ENCODE measurements at regions not wholly inside any gene's neighbourhood (a gene's known extent, or its start where the extent isn't known, plus 50 kb on each side); places are given as distances from the start of the nearest gene placed in this dataset.

DNA sequence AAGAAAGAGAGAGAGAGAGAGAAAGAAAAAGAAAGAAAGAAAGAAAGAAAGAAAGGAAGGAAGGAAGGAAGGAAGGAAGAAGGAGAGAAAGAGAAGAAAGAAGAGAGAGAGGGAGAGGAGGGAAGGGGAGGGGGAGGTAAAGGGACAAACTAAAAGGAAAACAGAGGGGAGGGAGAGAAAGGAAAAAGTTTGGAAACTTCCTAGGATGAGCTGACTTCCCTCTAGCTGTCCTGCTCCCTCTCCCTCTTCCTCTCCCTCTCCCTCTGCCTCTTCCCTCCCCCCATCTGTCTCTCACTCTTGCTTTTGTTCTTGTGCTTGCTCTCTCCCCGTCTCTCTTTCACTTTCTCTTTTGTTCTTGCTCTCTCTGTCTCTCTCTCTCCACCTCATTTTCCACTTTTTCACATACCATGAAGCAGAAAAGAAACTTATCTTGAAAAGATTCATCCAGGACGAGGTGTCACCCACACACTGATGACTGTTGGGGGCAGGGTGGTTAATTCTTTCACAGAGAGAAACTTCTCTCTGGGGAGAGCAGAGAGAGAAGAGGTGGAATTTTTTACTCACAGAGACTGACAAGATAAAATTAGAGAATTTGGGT is 56.4 kb upstream of the DUSP22 start:
- CTCF ChIA-PET, result interaction anchor here (1.5 to 3.1 kb wide), 2 partner anchors 11 to 19 kb away, joined by 3 to 7 read pairs; no protein-coding TSS in a partner anchor

DNA sequence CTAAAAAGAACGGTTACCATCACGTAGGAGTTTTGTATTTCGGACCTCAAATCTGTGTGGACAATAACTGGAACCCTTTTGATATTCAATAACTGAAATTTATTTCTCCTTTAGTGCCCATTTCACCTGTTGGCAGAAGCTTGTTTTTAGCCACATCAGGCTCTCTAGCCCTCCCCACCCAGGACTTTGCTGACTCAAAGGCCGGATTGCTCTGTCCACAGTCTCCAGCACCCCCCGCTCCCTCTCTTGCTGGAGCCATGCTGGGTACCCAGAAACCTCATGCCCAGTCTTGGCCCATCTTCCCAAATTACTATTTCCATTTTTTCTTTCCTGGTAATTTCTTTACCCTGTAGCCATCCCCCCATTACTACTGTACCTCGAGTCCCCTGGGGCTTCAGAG is 55.8 kb upstream of the DUSP22 start:
- Mint-ChIP-seq H3K9me3 (no peaks in the 10 kb centered on the region), H3K4me1 (ENCODE audit: low read depth) (peaks cover 50% of the 10 kb centered on the region), H3K27me3 (no peaks in the 10 kb centered on the region), H3K4me3 (no peak overlapping the region), H3K27ac (peak overlapping the region; percentile 87), H3K36me3 (ENCODE audit: low read depth) (no peaks in the 10 kb centered on the region)
- ChIA-PET POLR2A (interaction anchor here (0.8 to 1.6 kb wide), 3 partner anchors 50 to 467 kb away, joined by 3 to 6 read pairs (median 3); no protein-coding TSS in a partner anchor), CTCF (interaction anchor here (1.5 to 3.1 kb wide), 2 partner anchors 12 to 20 kb away, joined by 3 to 7 read pairs; no protein-coding TSS in a partner anchor)
- intact Hi-C loops (cut with micrococcal nuclease), result no loop called here
- TF ChIP-seq, protein P1, sequence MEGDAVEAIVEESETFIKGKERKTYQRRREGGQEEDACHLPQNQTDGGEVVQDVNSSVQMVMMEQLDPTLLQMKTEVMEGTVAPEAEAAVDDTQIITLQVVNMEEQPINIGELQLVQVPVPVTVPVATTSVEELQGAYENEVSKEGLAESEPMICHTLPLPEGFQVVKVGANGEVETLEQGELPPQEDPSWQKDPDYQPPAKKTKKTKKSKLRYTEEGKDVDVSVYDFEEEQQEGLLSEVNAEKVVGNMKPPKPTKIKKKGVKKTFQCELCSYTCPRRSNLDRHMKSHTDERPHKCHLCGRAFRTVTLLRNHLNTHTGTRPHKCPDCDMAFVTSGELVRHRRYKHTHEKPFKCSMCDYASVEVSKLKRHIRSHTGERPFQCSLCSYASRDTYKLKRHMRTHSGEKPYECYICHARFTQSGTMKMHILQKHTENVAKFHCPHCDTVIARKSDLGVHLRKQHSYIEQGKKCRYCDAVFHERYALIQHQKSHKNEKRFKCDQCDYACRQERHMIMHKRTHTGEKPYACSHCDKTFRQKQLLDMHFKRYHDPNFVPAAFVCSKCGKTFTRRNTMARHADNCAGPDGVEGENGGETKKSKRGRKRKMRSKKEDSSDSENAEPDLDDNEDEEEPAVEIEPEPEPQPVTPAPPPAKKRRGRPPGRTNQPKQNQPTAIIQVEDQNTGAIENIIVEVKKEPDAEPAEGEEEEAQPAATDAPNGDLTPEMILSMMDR (IDR thresholded peaks at IDR 0.05), result no peak
- no peak for ATAC-seq
- DNase-seq, result no peak

More for the DNA sequence above, 56.4 kb upstream of the DUSP22 start:
- Mint-ChIP-seq H3K4me3 (peak overlapping the region; percentile 57), H3K27ac (peak overlapping the region; percentile 87), H3K4me1 (ENCODE audit: low read depth) (peaks cover 54% of the 10 kb centered on the region), H3K36me3 (ENCODE audit: low read depth) (no peaks in the 10 kb centered on the region), H3K27me3 (no peaks in the 10 kb centered on the region), H3K9me3 (no peaks in the 10 kb centered on the region)
- peak; percentile 86 for ATAC-seq
- POLR2A ChIA-PET, result interaction anchor here (1.2 to 1.6 kb wide), 2 partner anchors 51 to 57 kb away, joined by 3 to 6 read pairs; no protein-coding TSS in a partner anchor
- DNase-seq, result peak; percentile 90
- intact Hi-C loops (cut with micrococcal nuclease), result no loop called here
- TF ChIP-seq, protein P1 (IDR thresholded peaks at IDR 0.05), result no peak

DNA sequence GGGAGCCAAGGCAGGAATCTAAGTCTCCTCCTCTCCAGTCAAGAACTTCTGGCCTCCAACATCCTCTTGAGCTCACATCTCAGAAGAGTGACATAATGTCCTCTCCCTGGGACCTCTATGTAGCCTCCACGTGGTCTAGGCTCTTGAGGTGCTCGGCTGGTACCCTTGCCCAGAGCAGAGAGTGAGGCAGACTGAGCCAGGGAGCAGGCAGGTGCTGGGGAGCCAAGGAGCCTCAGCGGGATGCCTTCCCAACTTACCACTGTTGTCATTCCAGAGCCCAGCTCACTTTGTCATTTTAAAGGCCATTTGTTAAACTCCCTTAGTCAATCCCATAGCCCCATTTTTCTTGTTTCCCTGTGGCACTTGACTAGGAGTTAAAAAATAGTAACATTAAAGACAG is 52.1 kb upstream of the DUSP22 start:
- ChIA-PET CTCF (no interaction called here), POLR2A (interaction anchor here (2.0 kb wide), 1 partner anchor 9 kb away, joined by 4 read pairs; no protein-coding TSS in a partner anchor)
- H3K9me3 Mint-ChIP-seq, result peaks cover 4% of the 10 kb centered on the region
- H3K27ac Mint-ChIP-seq, result no peak overlapping the region
- no peaks in the 10 kb centered on the region for H3K36me3 Mint-ChIP-seq (ENCODE audit: low read depth)
- TF ChIP-seq, protein P1 (IDR thresholded peaks at IDR 0.05), result no peak
- DNase-seq (no peak), ATAC-seq (no peak)
- peaks cover 23% of the 10 kb centered on the region for H3K4me1 Mint-ChIP-seq (ENCODE audit: low read depth)
- H3K4me3 Mint-ChIP-seq, result no peak overlapping the region
- H3K27me3 Mint-ChIP-seq, result no peaks in the 10 kb centered on the region
- intact Hi-C loops (cut with micrococcal nuclease), result no loop called here

DNA sequence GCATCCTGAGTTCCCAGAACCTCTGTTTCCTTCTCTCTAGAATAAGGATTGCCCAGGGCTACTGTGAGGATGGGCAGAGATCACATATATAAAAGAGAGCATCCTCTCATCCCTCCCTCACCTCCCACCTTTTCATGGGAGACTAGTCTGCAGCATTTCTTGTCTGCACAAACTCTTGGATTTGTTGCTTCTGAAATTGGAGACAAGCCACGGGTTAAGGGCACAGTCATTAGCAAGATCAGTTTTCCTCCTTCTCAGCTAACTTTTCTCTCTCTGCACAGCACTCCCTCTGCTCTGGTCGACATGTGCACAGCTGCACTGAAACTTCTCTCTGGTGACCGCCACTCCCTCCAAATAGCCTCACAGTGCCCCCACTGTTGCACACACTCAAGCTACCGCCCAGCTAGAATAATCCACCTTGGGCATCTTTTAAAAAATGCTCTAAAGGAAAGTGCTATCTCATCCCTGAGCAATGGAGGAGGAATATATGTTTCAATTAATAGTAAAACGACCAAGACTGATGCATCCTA is 50.9 kb upstream of the DUSP22 start:
- no peak for DNase-seq
- POLR2A ChIA-PET, result no interaction called here
- no peak for ATAC-seq

More for the DNA sequence above, 50.9 kb upstream of the DUSP22 start:
- intact Hi-C loops (cut with micrococcal nuclease), result no loop called here
- CTCF ChIA-PET, result interaction anchor here (1.4 kb wide), 1 partner anchor 24 kb away, joined by 3 read pairs; no protein-coding TSS in a partner anchor
- peaks cover 12% of the 10 kb centered on the region for H3K4me1 Mint-ChIP-seq (ENCODE audit: low read depth)
- no peaks in the 10 kb centered on the region for H3K27me3 Mint-ChIP-seq
- TF ChIP-seq, protein P1 (IDR thresholded peaks at IDR 0.05), result no peak
- H3K4me3 Mint-ChIP-seq, result no peak overlapping the region
- H3K27ac Mint-ChIP-seq, result no peak overlapping the region
- H3K36me3 Mint-ChIP-seq (ENCODE audit: low read depth), result no peaks in the 10 kb centered on the region
- peaks cover 4% of the 10 kb centered on the region for H3K9me3 Mint-ChIP-seq
